ENCODE measurements at regions not wholly inside any gene's neighbourhood (a gene's known extent, or its start where the extent isn't known, plus 50 kb on each side); places are given as distances from the start of the nearest gene placed in this dataset.

GRCh38 chr1:207214453-207214852 is 107.0 kb upstream of the CD55 start:
- TF ChIP-seq, protein P1, sequence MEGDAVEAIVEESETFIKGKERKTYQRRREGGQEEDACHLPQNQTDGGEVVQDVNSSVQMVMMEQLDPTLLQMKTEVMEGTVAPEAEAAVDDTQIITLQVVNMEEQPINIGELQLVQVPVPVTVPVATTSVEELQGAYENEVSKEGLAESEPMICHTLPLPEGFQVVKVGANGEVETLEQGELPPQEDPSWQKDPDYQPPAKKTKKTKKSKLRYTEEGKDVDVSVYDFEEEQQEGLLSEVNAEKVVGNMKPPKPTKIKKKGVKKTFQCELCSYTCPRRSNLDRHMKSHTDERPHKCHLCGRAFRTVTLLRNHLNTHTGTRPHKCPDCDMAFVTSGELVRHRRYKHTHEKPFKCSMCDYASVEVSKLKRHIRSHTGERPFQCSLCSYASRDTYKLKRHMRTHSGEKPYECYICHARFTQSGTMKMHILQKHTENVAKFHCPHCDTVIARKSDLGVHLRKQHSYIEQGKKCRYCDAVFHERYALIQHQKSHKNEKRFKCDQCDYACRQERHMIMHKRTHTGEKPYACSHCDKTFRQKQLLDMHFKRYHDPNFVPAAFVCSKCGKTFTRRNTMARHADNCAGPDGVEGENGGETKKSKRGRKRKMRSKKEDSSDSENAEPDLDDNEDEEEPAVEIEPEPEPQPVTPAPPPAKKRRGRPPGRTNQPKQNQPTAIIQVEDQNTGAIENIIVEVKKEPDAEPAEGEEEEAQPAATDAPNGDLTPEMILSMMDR (IDR thresholded peaks at IDR 0.05; ENCODE audit: low read depth, low read length, poor library complexity, severe bottlenecking): no peak
- no peak for TF ChIP-seq EZH2phosphoT487 (IDR thresholded peaks at IDR 0.05; ENCODE audit: borderline replicate concordance, low read length)
